B cell (primary cell): ENCODE measurements at regions not wholly inside any gene's neighbourhood (a gene's known extent, or its start where the extent isn't known, plus 50 kb on each side); places are given as distances from the start of the nearest gene placed in this dataset.

Source experiments
- ATAC-seq: fragments of 200-7000 bp; cut with Tn5 transposase; one replicate; pipeline ENCODE4 v1.10.0; 2021; ENCODE audit warnings: low read depth, mild to moderate bottlenecking, moderate number of reproducible peaks, moderate library complexity
- CTCF ChIA-PET: fragments of 350-600 bp; sonication (Branson Sonifier 250); formaldehyde crosslinking; loops from one replicate; lab custom pipeline; 2021; ENCODE audit warnings: antibody characterized with exemption, inconsistent platforms; lab: Charles Lee
- POLR2A ChIA-PET: fragments of 350-600 bp; sonication (Branson Sonifier 250); formaldehyde crosslinking; loops from one replicate; lab custom pipeline; 2021; ENCODE audit warnings: antibody characterized with exemption; lab: Charles Lee
- DNase-seq: peaks from one replicate; pipeline ENCODE4 v3.0.0; 2013
- H2AFZ ChIP-seq: 2 replicates; pipeline ENCODE4 v1.6.1; 2012; ENCODE audit warnings: mild to moderate bottlenecking, low read depth, low read length; ENCODE audit not compliant: insufficient read depth, poor library complexity, severe bottlenecking
- H3K27ac ChIP-seq, 2 donors: 1 replicate in 1 of 2; 2 replicates in 1 of 2; pipeline ENCODE4 v1.5.1; 2012 to 2013; ENCODE audit warnings: low read length in 2 of 2, mild to moderate bottlenecking in 2 of 2, moderate library complexity in 1 of 2
- H3K27me3 ChIP-seq, 4 experiments: fragments of 200-600 bp in 1 of 4; sonication (generic) in 1 of 4; replicated peaks in 1 of 4; 1 replicate in 2 of 4; 2 replicates in 2 of 4; pipeline versions ENCODE4 v1.6.1 to v1.7.0; 2013 to 2016; ENCODE audit warnings: low read length in 3 of 4, mild to moderate bottlenecking in 2 of 4, mixed read lengths in 1 of 4, moderate library complexity in 1 of 4; ENCODE audit not compliant: insufficient read depth in 4 of 4, control insufficient read depth in 3 of 4; ENCODE audit errors: control extremely low read depth in 1 of 4
- H3K36me3 ChIP-seq, 2 experiments: replicated peaks in 1 of 2; 1 replicate in 1 of 2; 2 replicates in 1 of 2; pipeline versions ENCODE4 v1.6.1 to v1.7.1; 2013; ENCODE audit warnings: low read length in 1 of 2; ENCODE audit not compliant: insufficient read depth in 2 of 2, control insufficient read depth in 1 of 2; ENCODE audit errors: control extremely low read depth in 1 of 2, extremely low read depth in 1 of 2
- H3K4me1 ChIP-seq, 2 donors: fragments of 200-600 bp in 1 of 2; sonication (generic) in 1 of 2; 1 replicate in 1 of 2; 2 replicates in 1 of 2; pipeline versions ENCODE4 v1.5.1 to v1.6.1; 2013 to 2017; ENCODE audit warnings: low read length in 2 of 2; ENCODE audit not compliant: control insufficient read depth in 2 of 2, insufficient read depth in 2 of 2
- H3K4me2 ChIP-seq: replicated peaks from 2 replicates; pipeline ENCODE3; 2012; ENCODE audit warnings: mild to moderate bottlenecking, low read depth, low read length; ENCODE audit not compliant: poor library complexity, severe bottlenecking
- H3K4me3 ChIP-seq, 5 experiments: fragments of 200-600 bp in 1 of 5; sonication (generic) in 1 of 5; 1 replicate in 3 of 5; 2 replicates in 2 of 5; pipeline versions ENCODE4 v1.5.1 to v1.7.0; 2011 to 2016; ENCODE audit warnings: low read length in 4 of 5, mild to moderate bottlenecking in 4 of 5, low read depth in 2 of 5, control low read depth in 1 of 5, moderate library complexity in 1 of 5; ENCODE audit not compliant: insufficient read depth in 1 of 5; ENCODE audit errors: control extremely low read depth in 1 of 5, extremely low read depth in 1 of 5
- H3K79me2 ChIP-seq: fragments of 200-600 bp; sonication (generic); one replicate; pipeline ENCODE4 v1.6.0; 2016; ENCODE audit warnings: low read length; ENCODE audit not compliant: control insufficient read depth, insufficient read depth
- H3K9ac ChIP-seq: fragments of 200-600 bp; sonication (generic); 2 replicates; pipeline ENCODE4 v1.6.1; 2017; ENCODE audit warnings: mild to moderate bottlenecking, low read length, moderate library complexity
- H3K9me3 ChIP-seq, 3 donors: one replicate each; pipeline versions ENCODE4 v1.6.1 to v1.7.1; 2013; ENCODE audit warnings: low read length in 2 of 3; ENCODE audit not compliant: control insufficient read depth in 2 of 3, insufficient read depth in 1 of 3; ENCODE audit errors: control extremely low read depth in 1 of 3
- H4K20me1 ChIP-seq: 2 replicates; pipeline ENCODE4 v1.6.0; 2012; ENCODE audit warnings: mild to moderate bottlenecking, low read length; ENCODE audit not compliant: insufficient read depth, control insufficient read depth, poor library complexity, severe bottlenecking
- H3K27ac Mint-ChIP-seq: one replicate; pipeline ENCODE4 v1.8.0; 2021; ENCODE audit warnings: mixed read lengths
- H3K27me3 Mint-ChIP-seq: one replicate; pipeline ENCODE4 v1.8.0; 2021; ENCODE audit warnings: mixed read lengths
- H3K4me1 Mint-ChIP-seq: one replicate; pipeline ENCODE4 v1.8.0; 2021; ENCODE audit warnings: mixed read lengths
- H3K4me3 Mint-ChIP-seq: one replicate; pipeline ENCODE4 v1.8.0; 2021; ENCODE audit warnings: mixed read lengths
- H3K9me3 Mint-ChIP-seq: one replicate; pipeline ENCODE4 v1.8.0; 2022; ENCODE audit warnings: mixed read lengths; ENCODE audit not compliant: insufficient read depth
- EZH2 ChIP-seq: IDR thresholded peaks from 2 replicates; pipeline ENCODE4 v1.6.1; 2012; ENCODE audit warnings: borderline replicate concordance, low read depth, mild to moderate bottlenecking, moderate library complexity, low read length; ENCODE audit not compliant: insufficient read depth, poor library complexity, severe bottlenecking
- whole genome bisulfite sequencing: methylation state at CpG from one replicate; pipeline ENCODE4 v1.1.5; 2013; ENCODE audit warnings: missing lambda C conversion rate; ENCODE audit not compliant: insufficient coverage; 5-methylcytosine and 5-hydroxymethylcytosine counted together
- intact Hi-C: fragments of 100-400 bp; cut with micrococcal nuclease; formaldehyde crosslinking; loops from one replicate; pipeline ENCODE4 v1.10.0; 2022
- TF ChIP-seq, protein P1 (sequence below): fragments of 200-600 bp; IDR thresholded peaks from one replicate; pipeline ENCODE4 v1.8.0; 2022; ENCODE audit warnings: antibody characterized with exemption, mild to moderate bottlenecking

DNA sequence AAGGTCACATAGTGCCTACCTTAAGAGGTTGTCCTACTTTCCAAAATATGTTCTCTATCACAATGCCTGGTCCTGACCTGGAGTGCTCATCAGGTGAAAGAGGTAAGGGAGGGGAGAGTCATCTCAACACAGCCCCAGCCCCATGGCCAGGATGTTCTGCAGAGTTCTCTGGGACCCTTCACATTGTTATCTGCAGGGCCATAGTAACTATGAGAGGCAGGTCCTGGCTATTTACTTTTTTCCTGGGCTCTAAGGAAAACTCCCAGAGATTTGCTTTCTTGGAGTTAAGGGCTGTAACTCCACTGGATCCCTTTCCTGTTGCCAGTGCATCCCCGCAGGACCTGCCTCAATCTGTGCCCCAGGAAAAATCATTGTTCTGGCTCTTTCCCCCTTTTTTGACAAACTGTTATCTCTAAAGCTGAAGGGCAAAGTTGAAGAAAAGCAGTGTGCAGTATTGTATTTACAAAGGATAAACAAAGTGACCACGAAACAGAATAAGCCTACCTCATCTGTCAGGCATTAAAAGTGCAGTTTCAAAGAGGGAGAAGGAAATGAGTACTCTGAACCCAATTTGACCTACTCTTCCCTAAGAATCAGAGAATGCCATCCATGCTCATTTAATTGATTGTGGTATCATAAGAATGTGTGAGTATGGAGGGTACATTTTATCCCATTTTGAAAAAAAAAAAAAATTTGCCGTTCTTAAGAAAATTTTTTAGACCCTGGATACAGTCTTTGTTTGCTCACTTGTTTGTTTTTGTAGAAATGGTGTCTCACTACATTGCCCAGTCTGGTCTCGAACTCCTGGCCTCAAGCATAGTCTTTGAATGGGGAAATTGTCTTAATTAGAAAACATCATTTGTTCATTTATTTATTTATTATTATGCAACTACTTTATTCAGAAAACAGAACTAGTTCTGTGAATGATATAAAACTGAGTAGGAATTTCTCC lies 149.6 kb downstream of the RHOU start:
- Mint-ChIP-seq H3K4me1 (no peaks in the 10 kb centered on the region), H3K27me3 (peaks cover 15% of the 10 kb centered on the region), H3K27ac (no peak overlapping the region), H3K4me3 (no peak overlapping the region), H3K9me3 (peaks cover 3% of the 10 kb centered on the region)
- no peak overlapping the region for H3K9ac ChIP-seq
- no CpG with 5 or more reads among the region's 4 CpGs for WGBS
- ATAC-seq (no peak), DNase-seq (no peak)
- no peaks in the 10 kb centered on the region for H3K36me3 ChIP-seq
- no peak overlapping the region for H3K4me2 ChIP-seq
- no peaks in the 10 kb centered on the region for H4K20me1 ChIP-seq
- H3K79me2 ChIP-seq = no peaks in the 10 kb centered on the region
- intact Hi-C loops = no loop called here
- H3K9me3 ChIP-seq = peaks cover 0 to 13% (median 5%) of the 10 kb centered on the region in 3 donors
- no peak overlapping the region for H2AFZ ChIP-seq
- H3K4me1 ChIP-seq = no peaks in the 10 kb centered on the region
- POLR2A ChIA-PET = no interaction called here
- no peak for TF ChIP-seq EZH2
- CTCF ChIA-PET = no interaction called here
- no peak overlapping the region for H3K4me3 ChIP-seq
- H3K27ac ChIP-seq = no peak overlapping the region
- no peaks in the 10 kb centered on the region for H3K27me3 ChIP-seq

DNA sequence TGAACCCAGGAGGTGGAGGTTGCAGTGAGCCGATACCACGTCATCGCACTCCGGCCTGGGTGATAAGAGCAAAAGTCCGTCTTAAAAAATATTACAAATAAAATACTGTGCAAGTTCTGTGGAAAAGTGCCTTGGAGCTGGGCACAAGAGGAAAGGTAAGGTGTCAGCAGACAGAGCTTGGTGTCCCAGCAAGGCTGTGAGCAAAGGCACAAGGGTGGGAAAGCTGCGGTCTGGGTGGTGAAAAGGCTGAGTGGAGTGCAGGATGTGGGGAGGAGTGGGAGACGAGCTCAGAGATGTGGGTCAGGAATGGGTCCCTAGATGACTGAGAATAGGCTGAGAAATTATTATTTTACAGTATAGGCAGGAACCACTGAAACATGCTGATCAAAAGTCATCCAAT lies 150.6 kb downstream of the RHOU start:
- Mint-ChIP-seq H3K9me3 (peaks cover 3% of the 10 kb centered on the region), H3K27me3 (peaks cover 15% of the 10 kb centered on the region), H3K4me1 (no peaks in the 10 kb centered on the region), H3K4me3 (no peak overlapping the region), H3K27ac (no peak overlapping the region)
- Histone ChIP-seq H3K79me2 (no peaks in the 10 kb centered on the region), H3K27ac (no peak overlapping the region), H2AFZ (no peak overlapping the region), H3K4me3 (no peak overlapping the region), H3K9me3 (peaks cover 0 to 13% (median 5%) of the 10 kb centered on the region in 3 donors), H4K20me1 (no peaks in the 10 kb centered on the region), H3K36me3 (no peaks in the 10 kb centered on the region), H3K9ac (no peak overlapping the region), H3K4me1 (no peaks in the 10 kb centered on the region), H3K4me2 (no peak overlapping the region), H3K27me3 (no peaks in the 10 kb centered on the region)
- WGBS = 100% methylated on average over 1 of the region's 7 CpGs
- ATAC-seq (no peak), DNase-seq (no peak)
- intact Hi-C loops = no loop called here
- ChIA-PET CTCF (no interaction called here), POLR2A (no interaction called here)
- TF ChIP-seq, protein P1, sequence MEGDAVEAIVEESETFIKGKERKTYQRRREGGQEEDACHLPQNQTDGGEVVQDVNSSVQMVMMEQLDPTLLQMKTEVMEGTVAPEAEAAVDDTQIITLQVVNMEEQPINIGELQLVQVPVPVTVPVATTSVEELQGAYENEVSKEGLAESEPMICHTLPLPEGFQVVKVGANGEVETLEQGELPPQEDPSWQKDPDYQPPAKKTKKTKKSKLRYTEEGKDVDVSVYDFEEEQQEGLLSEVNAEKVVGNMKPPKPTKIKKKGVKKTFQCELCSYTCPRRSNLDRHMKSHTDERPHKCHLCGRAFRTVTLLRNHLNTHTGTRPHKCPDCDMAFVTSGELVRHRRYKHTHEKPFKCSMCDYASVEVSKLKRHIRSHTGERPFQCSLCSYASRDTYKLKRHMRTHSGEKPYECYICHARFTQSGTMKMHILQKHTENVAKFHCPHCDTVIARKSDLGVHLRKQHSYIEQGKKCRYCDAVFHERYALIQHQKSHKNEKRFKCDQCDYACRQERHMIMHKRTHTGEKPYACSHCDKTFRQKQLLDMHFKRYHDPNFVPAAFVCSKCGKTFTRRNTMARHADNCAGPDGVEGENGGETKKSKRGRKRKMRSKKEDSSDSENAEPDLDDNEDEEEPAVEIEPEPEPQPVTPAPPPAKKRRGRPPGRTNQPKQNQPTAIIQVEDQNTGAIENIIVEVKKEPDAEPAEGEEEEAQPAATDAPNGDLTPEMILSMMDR = no peak
- no peak for TF ChIP-seq EZH2
